B cell (primary cell): ENCODE measurements at regions not wholly inside any gene's neighbourhood (a gene's known extent, or its start where the extent isn't known, plus 50 kb on each side); places are given as distances from the start of the nearest gene placed in this dataset.

Experiments used
- ATAC-seq: fragments of 200-7000 bp; cut with Tn5 transposase; one replicate; pipeline ENCODE4 v1.10.0; 2021; ENCODE audit warnings: low read depth, mild to moderate bottlenecking, moderate number of reproducible peaks, moderate library complexity
- CTCF ChIA-PET: fragments of 350-600 bp; sonication (Branson Sonifier 250); formaldehyde crosslinking; loops from one replicate; lab custom pipeline; 2021; ENCODE audit warnings: antibody characterized with exemption, inconsistent platforms; lab: Charles Lee
- POLR2A ChIA-PET: fragments of 350-600 bp; sonication (Branson Sonifier 250); formaldehyde crosslinking; loops from one replicate; lab custom pipeline; 2021; ENCODE audit warnings: antibody characterized with exemption; lab: Charles Lee
- DNase-seq: peaks from one replicate; pipeline ENCODE4 v3.0.0; 2013
- H2AFZ ChIP-seq: 2 replicates; pipeline ENCODE4 v1.6.1; 2012; ENCODE audit warnings: mild to moderate bottlenecking, low read depth, low read length; ENCODE audit not compliant: insufficient read depth, poor library complexity, severe bottlenecking
- H3K27ac ChIP-seq, 2 donors: 1 replicate in 1 of 2; 2 replicates in 1 of 2; pipeline ENCODE4 v1.5.1; 2012 to 2013; ENCODE audit warnings: low read length in 2 of 2, mild to moderate bottlenecking in 2 of 2, moderate library complexity in 1 of 2
- H3K27me3 ChIP-seq, 4 experiments: fragments of 200-600 bp in 1 of 4; sonication (generic) in 1 of 4; replicated peaks in 1 of 4; 1 replicate in 2 of 4; 2 replicates in 2 of 4; pipeline versions ENCODE4 v1.6.1 to v1.7.0; 2013 to 2016; ENCODE audit warnings: low read length in 3 of 4, mild to moderate bottlenecking in 2 of 4, mixed read lengths in 1 of 4, moderate library complexity in 1 of 4; ENCODE audit not compliant: insufficient read depth in 4 of 4, control insufficient read depth in 3 of 4; ENCODE audit errors: control extremely low read depth in 1 of 4
- H3K36me3 ChIP-seq, 2 experiments: replicated peaks in 1 of 2; 1 replicate in 1 of 2; 2 replicates in 1 of 2; pipeline versions ENCODE4 v1.6.1 to v1.7.1; 2013; ENCODE audit warnings: low read length in 1 of 2; ENCODE audit not compliant: insufficient read depth in 2 of 2, control insufficient read depth in 1 of 2; ENCODE audit errors: control extremely low read depth in 1 of 2, extremely low read depth in 1 of 2
- H3K4me1 ChIP-seq, 2 donors: fragments of 200-600 bp in 1 of 2; sonication (generic) in 1 of 2; 1 replicate in 1 of 2; 2 replicates in 1 of 2; pipeline versions ENCODE4 v1.5.1 to v1.6.1; 2013 to 2017; ENCODE audit warnings: low read length in 2 of 2; ENCODE audit not compliant: control insufficient read depth in 2 of 2, insufficient read depth in 2 of 2
- H3K4me2 ChIP-seq: replicated peaks from 2 replicates; pipeline ENCODE3; 2012; ENCODE audit warnings: mild to moderate bottlenecking, low read depth, low read length; ENCODE audit not compliant: poor library complexity, severe bottlenecking
- H3K4me3 ChIP-seq, 5 experiments: fragments of 200-600 bp in 1 of 5; sonication (generic) in 1 of 5; 1 replicate in 3 of 5; 2 replicates in 2 of 5; pipeline versions ENCODE4 v1.5.1 to v1.7.0; 2011 to 2016; ENCODE audit warnings: low read length in 4 of 5, mild to moderate bottlenecking in 4 of 5, low read depth in 2 of 5, control low read depth in 1 of 5, moderate library complexity in 1 of 5; ENCODE audit not compliant: insufficient read depth in 1 of 5; ENCODE audit errors: control extremely low read depth in 1 of 5, extremely low read depth in 1 of 5
- H3K79me2 ChIP-seq: fragments of 200-600 bp; sonication (generic); one replicate; pipeline ENCODE4 v1.6.0; 2016; ENCODE audit warnings: low read length; ENCODE audit not compliant: control insufficient read depth, insufficient read depth
- H3K9ac ChIP-seq: fragments of 200-600 bp; sonication (generic); 2 replicates; pipeline ENCODE4 v1.6.1; 2017; ENCODE audit warnings: mild to moderate bottlenecking, low read length, moderate library complexity
- H3K9me3 ChIP-seq, 3 donors: one replicate each; pipeline versions ENCODE4 v1.6.1 to v1.7.1; 2013; ENCODE audit warnings: low read length in 2 of 3; ENCODE audit not compliant: control insufficient read depth in 2 of 3, insufficient read depth in 1 of 3; ENCODE audit errors: control extremely low read depth in 1 of 3
- H4K20me1 ChIP-seq: 2 replicates; pipeline ENCODE4 v1.6.0; 2012; ENCODE audit warnings: mild to moderate bottlenecking, low read length; ENCODE audit not compliant: insufficient read depth, control insufficient read depth, poor library complexity, severe bottlenecking
- H3K27ac Mint-ChIP-seq: one replicate; pipeline ENCODE4 v1.8.0; 2021; ENCODE audit warnings: mixed read lengths
- H3K27me3 Mint-ChIP-seq: one replicate; pipeline ENCODE4 v1.8.0; 2021; ENCODE audit warnings: mixed read lengths
- H3K4me1 Mint-ChIP-seq: one replicate; pipeline ENCODE4 v1.8.0; 2021; ENCODE audit warnings: mixed read lengths
- H3K4me3 Mint-ChIP-seq: one replicate; pipeline ENCODE4 v1.8.0; 2021; ENCODE audit warnings: mixed read lengths
- H3K9me3 Mint-ChIP-seq: one replicate; pipeline ENCODE4 v1.8.0; 2022; ENCODE audit warnings: mixed read lengths; ENCODE audit not compliant: insufficient read depth
- CTCF ChIP-seq: fragments of 200-600 bp; IDR thresholded peaks from one replicate; pipeline ENCODE4 v1.8.0; 2022; ENCODE audit warnings: antibody characterized with exemption, mild to moderate bottlenecking
- EZH2 ChIP-seq: IDR thresholded peaks from 2 replicates; pipeline ENCODE4 v1.6.1; 2012; ENCODE audit warnings: borderline replicate concordance, low read depth, mild to moderate bottlenecking, moderate library complexity, low read length; ENCODE audit not compliant: insufficient read depth, poor library complexity, severe bottlenecking
- WGBS: methylation state at CpG from one replicate; pipeline ENCODE4 v1.1.5; 2013; ENCODE audit warnings: missing lambda C conversion rate; ENCODE audit not compliant: insufficient coverage; 5-methylcytosine and 5-hydroxymethylcytosine counted together
- intact Hi-C: fragments of 100-400 bp; cut with micrococcal nuclease; formaldehyde crosslinking; loops from one replicate; pipeline ENCODE4 v1.10.0; 2022

GRCh38 chr2:134770702-134771101 is 51.9 kb upstream of the TMEM163 start:
- no peak overlapping the region for H2AFZ ChIP-seq
- ChIA-PET CTCF (no interaction called here), POLR2A (no interaction called here)
- ATAC-seq (no peak), DNase-seq (no peak)
- H3K4me3 ChIP-seq = no peak overlapping the region
- H3K79me2 ChIP-seq = no peaks in the 10 kb centered on the region
- H4K20me1 ChIP-seq = no peaks in the 10 kb centered on the region
- no peaks in the 10 kb centered on the region for H3K27me3 ChIP-seq
- Mint-ChIP-seq H3K27ac (no peak overlapping the region), H3K27me3 (no peaks in the 10 kb centered on the region), H3K9me3 (no peaks in the 10 kb centered on the region), H3K4me1 (no peaks in the 10 kb centered on the region), H3K4me3 (no peak overlapping the region)
- WGBS = 100% methylated on average over 6 of the region's 6 CpGs
- H3K9ac ChIP-seq = no peak overlapping the region
- no peak overlapping the region for H3K27ac ChIP-seq
- no peak overlapping the region for H3K4me2 ChIP-seq
- intact Hi-C loops = no loop called here
- TF ChIP-seq EZH2 (no peak), CTCF (no peak)
- no peaks in the 10 kb centered on the region for H3K36me3 ChIP-seq
- peaks cover 0 to 3% (median 0%) of the 10 kb centered on the region in 3 donors for H3K9me3 ChIP-seq
- H3K4me1 ChIP-seq = no peaks in the 10 kb centered on the region

- CTCF ChIA-PET = no interaction called here
- no peaks in the 10 kb centered on the region for H3K4me1 ChIP-seq
- WGBS = 91% methylated on average over 3 of the region's 4 CpGs
- no peak overlapping the region for H3K9ac ChIP-seq
- DNase-seq = no peak
- Mint-ChIP-seq H3K27ac (no peak overlapping the region), H3K27me3 (no peaks in the 10 kb centered on the region), H3K9me3 (no peaks in the 10 kb centered on the region), H3K4me1 (no peaks in the 10 kb centered on the region), H3K4me3 (no peak overlapping the region)
- POLR2A ChIA-PET = no interaction called here
- no peak for TF ChIP-seq EZH2
- no peak for TF ChIP-seq CTCF
- peaks cover 0 to 3% (median 0%) of the 10 kb centered on the region in 3 donors for H3K9me3 ChIP-seq
- H2AFZ ChIP-seq = no peak overlapping the region
- H3K27me3 ChIP-seq = no peaks in the 10 kb centered on the region
- no peak overlapping the region for H3K4me3 ChIP-seq
- intact Hi-C loops = no loop called here
- no peaks in the 10 kb centered on the region for H3K36me3 ChIP-seq
- ATAC-seq = no peak
- no peaks in the 10 kb centered on the region for H4K20me1 ChIP-seq
- no peak overlapping the region for H3K4me2 ChIP-seq
- no peaks in the 10 kb centered on the region for H3K79me2 ChIP-seq
- no peak overlapping the region for H3K27ac ChIP-seq
These were observed 52.6 kb upstream of the TMEM163 start for GRCh38 chr2:134771313-134771801.
